HEK293 (cell line): ENCODE measurements at regions not wholly inside any gene's neighbourhood (a gene's known extent, or its start where the extent isn't known, plus 50 kb on each side); places are given as distances from the start of the nearest gene placed in this dataset.

ENCODE experiments used
- CTCF ChIA-PET: fragments of 350-600 bp; formaldehyde crosslinking; extraction: SDS; loops from one replicate; lab custom pipeline; 2021; ENCODE audit warnings: antibody characterized with exemption; lab: Yijun Ruan, JAX
- POLR2A ChIA-PET: fragments of 300-600 bp; formaldehyde crosslinking; extraction: SDS; loops from one replicate; lab custom pipeline; 2020; ENCODE audit warnings: antibody characterized with exemption, inconsistent platforms; lab: Yijun Ruan, JAX
- H3K27ac ChIP-seq: fragments of 200-500 bp; sonication (Bioruptor generic); 2 replicates; pipeline ENCODE4 v1.5.1; 2014; ENCODE audit warnings: low read depth, low read length, control low read depth, inconsistent platforms; ENCODE audit errors: extremely low read depth
- H3K36me3 ChIP-seq, 2 experiments: fragments of 200-500 bp in 1 of 2; sonication (Bioruptor generic) in 1 of 2; 1 replicate in 1 of 2; 2 replicates in 1 of 2; pipeline ENCODE4 v1.5.1; 2014 to 2017; ENCODE audit warnings: inconsistent platforms in 2 of 2, low read length in 2 of 2; ENCODE audit not compliant: control insufficient read depth in 2 of 2, insufficient read depth in 1 of 2
- H3K4me1 ChIP-seq: fragments of 200-500 bp; sonication (Bioruptor generic); 2 replicates; pipeline ENCODE4 v1.5.1; 2014; ENCODE audit warnings: mild to moderate bottlenecking, low read length, inconsistent platforms; ENCODE audit not compliant: control insufficient read depth, insufficient read depth
- H3K4me3 ChIP-seq: 2 replicates; pipeline ENCODE4 v1.5.1; 2011; ENCODE audit warnings: low read depth, mild to moderate bottlenecking, control low read depth, low read length, moderate library complexity
- H3K9me3 ChIP-seq: fragments of 200-500 bp; sonication (Bioruptor generic); 2 replicates; pipeline ENCODE4 v1.5.1; 2014; ENCODE audit warnings: low read depth, low read length, inconsistent platforms; ENCODE audit not compliant: control insufficient read depth, insufficient read depth
- BCL6B ChIP-seq: fragments of 450-650 bp; formaldehyde crosslinking; IDR thresholded peaks from 2 replicates; pipeline ENCODE4 v1.5.1; 2017; ENCODE audit warnings: missing biosample characterization, missing genetic modification characterization
- GLI2 ChIP-seq: fragments of 450-650 bp; formaldehyde crosslinking; IDR thresholded peaks from 2 replicates; pipeline ENCODE4; 2017; ENCODE audit warnings: missing biosample characterization, missing genetic modification characterization, low read depth, borderline replicate concordance
- KLF7 ChIP-seq: fragments of 450-650 bp; formaldehyde crosslinking; IDR thresholded peaks from 2 replicates; pipeline ENCODE4 v1.5.1; 2016; ENCODE audit warnings: missing biosample characterization, missing genetic modification characterization, borderline replicate concordance
- OVOL3 ChIP-seq: fragments of 450-650 bp; formaldehyde crosslinking; IDR thresholded peaks from 2 replicates; pipeline ENCODE4 v1.5.1; 2016; ENCODE audit warnings: missing biosample characterization, missing genetic modification characterization
- REST ChIP-seq: fragments of 450-650 bp; formaldehyde crosslinking; IDR thresholded peaks from 2 replicates; pipeline ENCODE4 v1.5.1; 2016; ENCODE audit warnings: missing biosample characterization, missing genetic modification characterization
- ZBTB20 ChIP-seq: fragments of 450-650 bp; formaldehyde crosslinking; IDR thresholded peaks from 2 replicates; pipeline ENCODE4 v1.5.1; 2016; ENCODE audit warnings: missing biosample characterization, missing genetic modification characterization
- ZBTB8A ChIP-seq: fragments of 450-650 bp; formaldehyde crosslinking; IDR thresholded peaks from 2 replicates; pipeline ENCODE4 v1.5.1; 2016; ENCODE audit warnings: missing biosample characterization, missing genetic modification characterization
- ZNF202 ChIP-seq: fragments of 450-650 bp; formaldehyde crosslinking; IDR thresholded peaks from 2 replicates; pipeline ENCODE4 v1.5.1; 2016; ENCODE audit warnings: missing biosample characterization, missing genetic modification characterization, borderline replicate concordance
- ZNF211 ChIP-seq: fragments of 450-650 bp; formaldehyde crosslinking; IDR thresholded peaks from 2 replicates; pipeline ENCODE4 v1.5.1; 2016; ENCODE audit warnings: low read depth, missing biosample characterization, missing genetic modification characterization
- ZNF221 ChIP-seq: fragments of 450-650 bp; formaldehyde crosslinking; IDR thresholded peaks from 2 replicates; pipeline ENCODE4 v1.5.1; 2017; ENCODE audit warnings: missing biosample characterization, missing genetic modification characterization, borderline replicate concordance
- ZNF26 ChIP-seq: fragments of 450-650 bp; formaldehyde crosslinking; IDR thresholded peaks from 2 replicates; pipeline ENCODE4 v1.5.1; 2016; ENCODE audit warnings: missing biosample characterization, missing genetic modification characterization
- ZNF404 ChIP-seq: fragments of 450-650 bp; formaldehyde crosslinking; IDR thresholded peaks from 2 replicates; pipeline ENCODE4 v1.5.1; 2017; ENCODE audit warnings: missing biosample characterization, missing genetic modification characterization
- ZNF449 ChIP-seq: fragments of 450-650 bp; formaldehyde crosslinking; IDR thresholded peaks from 2 replicates; pipeline ENCODE4 v1.5.1; 2017; ENCODE audit warnings: missing biosample characterization, mild to moderate bottlenecking, missing genetic modification characterization, moderate library complexity
- ZNF48 ChIP-seq: fragments of 450-650 bp; formaldehyde crosslinking; IDR thresholded peaks from 2 replicates; pipeline ENCODE4 v1.5.1; 2016; ENCODE audit warnings: missing biosample characterization, missing genetic modification characterization
- ZNF510 ChIP-seq: fragments of 450-650 bp; formaldehyde crosslinking; IDR thresholded peaks from 2 replicates; pipeline ENCODE4 v1.5.1; 2018; ENCODE audit warnings: mild to moderate bottlenecking, missing genetic modification characterization, missing biosample characterization; ENCODE audit not compliant: insufficient replicate concordance
- ZNF521 ChIP-seq: fragments of 450-650 bp; formaldehyde crosslinking; IDR thresholded peaks from 2 replicates; pipeline ENCODE4 v1.5.1; 2017; ENCODE audit warnings: missing biosample characterization, mild to moderate bottlenecking, missing genetic modification characterization
- ZNF596 ChIP-seq: fragments of 450-650 bp; IDR thresholded peaks from 2 replicates; pipeline ENCODE4 v1.5.0; 2018; ENCODE audit warnings: missing biosample characterization, mild to moderate bottlenecking, missing genetic modification characterization, moderate library complexity
- ZNF747 ChIP-seq: fragments of 450-650 bp; formaldehyde crosslinking; IDR thresholded peaks from 2 replicates; pipeline ENCODE4 v1.5.1; 2016; ENCODE audit warnings: missing biosample characterization, missing genetic modification characterization

- ChIA-PET CTCF (no interaction called here), POLR2A (no interaction called here)
- TF ChIP-seq ZNF596 (tag by site-specific recombination) = no peak
- no peak for TF ChIP-seq ZNF26 (tag by site-specific recombination)
- no peak for TF ChIP-seq ZBTB8A
- TF ChIP-seq ZNF48 (tag by site-specific recombination) = no peak
- no peak for TF ChIP-seq ZNF449 (tag by site-specific recombination)
- TF ChIP-seq GLI2 (tag by site-specific recombination) = no peak
- no peak for TF ChIP-seq ZNF221 (tag by site-specific recombination)
- TF ChIP-seq BCL6B (tag by site-specific recombination) = no peak
- Histone ChIP-seq H3K27ac (no peak overlapping the region), H3K4me3 (no peak overlapping the region), H3K36me3 (no peaks in the 10 kb centered on the region), H3K9me3 (no peaks in the 10 kb centered on the region), H3K4me1 (no peaks in the 10 kb centered on the region)
Measured at GRCh38 chr2:40746191-40746590, 294.3 kb upstream of the SLC8A1 start.

GRCh38 chr2:40751981-40752380 lies 300.1 kb upstream of the SLC8A1 start:
- TF ChIP-seq ZNF510 (tag by site-specific recombination) (no peak), ZNF202 (tag by site-specific recombination) (no peak), KLF7 (no peak), ZNF747 (tag by site-specific recombination) (no peak)
- no peak overlapping the region for H3K27ac ChIP-seq
- CTCF ChIA-PET = no interaction called here
- POLR2A ChIA-PET = no interaction called here
- H3K9me3 ChIP-seq = no peaks in the 10 kb centered on the region
- no peaks in the 10 kb centered on the region for H3K36me3 ChIP-seq
- H3K4me3 ChIP-seq = no peak overlapping the region
- no peaks in the 10 kb centered on the region for H3K4me1 ChIP-seq

GRCh38 chr2:40752796-40753195 lies 300.9 kb upstream of the SLC8A1 start:
- ChIA-PET CTCF (no interaction called here), POLR2A (no interaction called here)
- H3K4me1 ChIP-seq = no peaks in the 10 kb centered on the region
- H3K27ac ChIP-seq = no peak overlapping the region
- H3K4me3 ChIP-seq = no peak overlapping the region
- no peaks in the 10 kb centered on the region for H3K36me3 ChIP-seq
- H3K9me3 ChIP-seq = no peaks in the 10 kb centered on the region
- no peak for TF ChIP-seq OVOL3 (tag by site-specific recombination)
- TF ChIP-seq ZBTB20 (tag by site-specific recombination) = no peak
- no peak for TF ChIP-seq ZNF404
- TF ChIP-seq REST (tag by site-specific recombination) = no peak
- no peak for TF ChIP-seq ZNF521
- no peak for TF ChIP-seq ZNF211 (tag by site-specific recombination)
